Type B pancreatic cell (in vitro differentiated cells): ENCODE measurements at regions not wholly inside any gene's neighbourhood (a gene's known extent, or its start where the extent isn't known, plus 50 kb on each side); places are given as distances from the start of the nearest gene placed in this dataset.

Experiments
- DNase-seq: peaks from one replicate; pipeline ENCODE4 v3.0.0; 2021; ENCODE audit warnings: mixed read lengths; ENCODE audit not compliant: unreplicated experiment; ENCODE audit errors: extremely low spot score
- H3K27ac Mint-ChIP-seq: 2 replicates; pipeline ENCODE4 v1.8.0; 2021; ENCODE audit warnings: mild to moderate bottlenecking, mixed read lengths
- H3K27me3 Mint-ChIP-seq: 2 replicates; pipeline ENCODE4 v1.8.0; 2021; ENCODE audit warnings: mixed read lengths
- H3K36me3 Mint-ChIP-seq: 2 replicates; pipeline ENCODE4 v1.8.0; 2021; ENCODE audit warnings: mixed read lengths
- H3K4me1 Mint-ChIP-seq: one replicate; pipeline ENCODE4 v1.8.0; 2021; ENCODE audit warnings: mixed read lengths; ENCODE audit not compliant: unreplicated experiment
- H3K4me3 Mint-ChIP-seq: 2 replicates; pipeline ENCODE4 v1.8.0; 2021; ENCODE audit warnings: mild to moderate bottlenecking, mixed read lengths
- H3K9me3 Mint-ChIP-seq: 2 replicates; pipeline ENCODE4 v1.8.0; 2021; ENCODE audit warnings: mixed read lengths
- TF ChIP-seq, protein P1 (sequence below): fragments of 200-600 bp; sonication (generic); conservative IDR thresholded peaks from 2 replicates; pipeline ENCODE4 v1.5.0; 2021; ENCODE audit warnings: antibody characterized with exemption, mild to moderate bottlenecking

DNA sequence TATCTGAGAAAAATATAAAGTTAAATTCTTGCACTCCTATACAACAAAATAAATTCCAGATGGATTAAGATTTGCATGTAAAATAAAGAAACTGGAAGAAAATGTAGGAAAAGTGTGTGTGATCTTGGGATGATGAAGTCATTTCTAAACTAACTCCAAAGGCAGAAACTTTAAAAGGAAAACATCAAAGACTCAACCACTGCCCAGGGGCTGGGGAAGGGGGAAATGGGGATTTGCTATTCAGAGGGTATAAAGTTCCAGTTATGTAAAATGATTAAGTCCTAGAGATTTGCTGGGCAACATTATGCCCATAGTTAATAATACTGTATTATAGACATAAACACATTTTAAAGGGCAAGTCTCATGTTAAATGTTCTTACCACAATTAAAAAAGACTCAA, 254.5 kb downstream of the DEPDC1B start:
- Mint-ChIP-seq H3K36me3 (no peaks in the 10 kb centered on the region), H3K27me3 (no peaks in the 10 kb centered on the region), H3K4me3 (no peak overlapping the region), H3K27ac (no peak overlapping the region), H3K9me3 (peaks cover 7% of the 10 kb centered on the region), H3K4me1 (peaks cover 5% of the 10 kb centered on the region)
- TF ChIP-seq, protein P1, sequence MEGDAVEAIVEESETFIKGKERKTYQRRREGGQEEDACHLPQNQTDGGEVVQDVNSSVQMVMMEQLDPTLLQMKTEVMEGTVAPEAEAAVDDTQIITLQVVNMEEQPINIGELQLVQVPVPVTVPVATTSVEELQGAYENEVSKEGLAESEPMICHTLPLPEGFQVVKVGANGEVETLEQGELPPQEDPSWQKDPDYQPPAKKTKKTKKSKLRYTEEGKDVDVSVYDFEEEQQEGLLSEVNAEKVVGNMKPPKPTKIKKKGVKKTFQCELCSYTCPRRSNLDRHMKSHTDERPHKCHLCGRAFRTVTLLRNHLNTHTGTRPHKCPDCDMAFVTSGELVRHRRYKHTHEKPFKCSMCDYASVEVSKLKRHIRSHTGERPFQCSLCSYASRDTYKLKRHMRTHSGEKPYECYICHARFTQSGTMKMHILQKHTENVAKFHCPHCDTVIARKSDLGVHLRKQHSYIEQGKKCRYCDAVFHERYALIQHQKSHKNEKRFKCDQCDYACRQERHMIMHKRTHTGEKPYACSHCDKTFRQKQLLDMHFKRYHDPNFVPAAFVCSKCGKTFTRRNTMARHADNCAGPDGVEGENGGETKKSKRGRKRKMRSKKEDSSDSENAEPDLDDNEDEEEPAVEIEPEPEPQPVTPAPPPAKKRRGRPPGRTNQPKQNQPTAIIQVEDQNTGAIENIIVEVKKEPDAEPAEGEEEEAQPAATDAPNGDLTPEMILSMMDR = no peak
- DNase-seq = no peak

DNA sequence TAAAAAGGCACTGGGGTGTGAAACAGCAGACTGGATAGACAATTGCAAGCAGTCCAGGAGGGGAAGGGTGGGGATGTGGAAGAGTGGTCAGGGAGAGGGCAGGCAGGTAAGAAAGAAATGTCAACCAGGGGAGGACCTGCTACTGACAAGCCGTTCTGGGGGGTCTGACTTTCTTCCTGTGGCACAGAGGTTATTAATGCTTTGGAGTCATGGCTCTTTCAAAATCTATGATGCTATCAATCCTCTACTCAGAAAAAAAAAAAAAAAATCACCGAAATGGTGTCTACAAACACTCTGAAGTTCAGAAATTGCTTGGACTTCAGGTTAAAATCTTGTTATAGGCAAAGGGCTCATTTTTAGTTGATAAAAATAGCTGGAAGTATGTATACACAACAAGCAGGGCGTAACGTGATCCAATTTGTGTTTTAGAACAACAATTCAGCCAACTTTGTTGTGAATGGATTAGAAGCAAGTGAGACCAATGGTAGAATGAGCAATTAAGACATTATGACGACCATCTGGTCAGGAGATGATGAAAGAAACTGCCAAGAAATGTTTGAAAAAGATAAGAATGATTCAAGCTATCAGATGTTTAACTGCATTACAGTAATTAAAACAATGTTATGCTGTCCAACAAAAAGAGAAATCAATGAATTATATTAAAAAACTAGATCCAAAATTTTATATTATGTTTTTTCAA, 255.2 kb downstream of the DEPDC1B start:
- DNase-seq = no peak
- H3K9me3 Mint-ChIP-seq = peaks cover 7% of the 10 kb centered on the region
- TF ChIP-seq, protein P1 = no peak
- no peak overlapping the region for H3K4me3 Mint-ChIP-seq
- H3K27ac Mint-ChIP-seq = no peak overlapping the region
- no peaks in the 10 kb centered on the region for H3K36me3 Mint-ChIP-seq
- no peaks in the 10 kb centered on the region for H3K27me3 Mint-ChIP-seq
- peaks cover 5% of the 10 kb centered on the region for H3K4me1 Mint-ChIP-seq

DNA sequence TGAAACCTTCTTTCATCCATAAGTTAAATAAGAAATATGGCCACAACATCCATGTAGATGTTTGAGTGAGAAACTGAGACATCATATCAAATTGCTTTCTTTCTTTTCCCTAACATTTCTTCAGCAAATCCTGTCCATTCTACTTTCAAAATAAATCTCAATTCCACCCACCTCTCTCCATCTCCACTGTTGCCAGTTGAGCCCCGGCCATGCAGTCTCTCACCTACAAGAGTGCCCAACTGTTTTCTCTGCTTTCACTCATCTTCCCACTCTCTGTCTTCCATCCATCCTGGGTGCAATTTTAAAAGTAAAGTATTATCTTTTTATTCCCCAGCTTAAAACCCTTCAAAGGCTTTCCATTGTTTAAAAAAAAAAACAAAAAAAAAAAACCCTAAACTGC, 260.4 kb downstream of the DEPDC1B start:
- H3K4me1 Mint-ChIP-seq = no peaks in the 10 kb centered on the region
- H3K27me3 Mint-ChIP-seq = no peaks in the 10 kb centered on the region
- H3K36me3 Mint-ChIP-seq = no peaks in the 10 kb centered on the region
- H3K4me3 Mint-ChIP-seq = no peak overlapping the region
- TF ChIP-seq, protein P1 = no peak
- no peak for DNase-seq
- peaks cover 7% of the 10 kb centered on the region for H3K9me3 Mint-ChIP-seq
- H3K27ac Mint-ChIP-seq = no peak overlapping the region

DNA sequence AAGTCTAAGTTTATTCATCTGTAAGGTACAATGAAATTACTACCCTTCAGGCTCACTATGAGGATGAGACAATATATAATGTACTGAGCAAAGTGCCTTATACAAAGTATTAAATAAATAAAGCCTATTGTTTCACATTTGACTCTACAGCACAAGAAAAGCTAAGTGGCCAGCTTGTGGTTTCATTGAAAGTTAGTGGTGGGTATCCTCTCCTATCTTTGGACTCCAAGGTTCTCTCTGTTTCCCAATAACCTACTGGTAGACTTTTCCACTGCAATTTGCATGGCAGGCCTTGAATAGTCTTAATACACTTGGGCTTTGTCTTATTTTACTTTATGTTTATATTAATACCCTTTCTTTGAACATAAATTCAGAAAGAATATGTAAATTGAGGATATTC, 262.7 kb downstream of the DEPDC1B start:
- no peaks in the 10 kb centered on the region for H3K36me3 Mint-ChIP-seq
- peaks cover 7% of the 10 kb centered on the region for H3K9me3 Mint-ChIP-seq
- no peak overlapping the region for H3K4me3 Mint-ChIP-seq
- TF ChIP-seq, protein P1 = no peak
- no peak overlapping the region for H3K27ac Mint-ChIP-seq
- no peaks in the 10 kb centered on the region for H3K27me3 Mint-ChIP-seq
- H3K4me1 Mint-ChIP-seq = no peaks in the 10 kb centered on the region
- no peak for DNase-seq

DNA sequence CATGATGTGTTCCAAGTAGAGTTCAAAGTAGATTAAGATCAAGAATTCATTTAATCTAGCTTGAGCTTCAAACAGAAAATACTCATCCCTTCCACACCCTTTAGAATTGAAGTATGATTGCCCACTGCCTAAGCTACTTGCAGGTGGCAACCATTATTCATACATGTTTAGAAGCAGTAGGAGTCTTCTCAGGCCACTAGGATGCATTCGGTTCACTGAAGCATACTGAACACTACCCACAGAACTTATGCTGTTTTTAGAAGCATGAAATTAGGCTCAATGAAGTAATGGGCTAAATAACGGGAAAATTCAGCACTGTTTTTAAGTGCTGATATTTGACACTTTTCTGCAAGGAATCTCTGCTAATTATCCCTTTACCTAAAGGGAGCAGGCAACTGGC, 263.4 kb downstream of the DEPDC1B start:
- Mint-ChIP-seq H3K4me1 (no peaks in the 10 kb centered on the region), H3K36me3 (peaks cover 4% of the 10 kb centered on the region), H3K9me3 (peaks cover 3% of the 10 kb centered on the region), H3K4me3 (no peak overlapping the region), H3K27ac (no peak overlapping the region), H3K27me3 (no peaks in the 10 kb centered on the region)
- no peak for DNase-seq
- TF ChIP-seq, protein P1 = no peak
